H9 (cell line): ENCODE measurements at regions not wholly inside any gene's neighbourhood (a gene's known extent, or its start where the extent isn't known, plus 50 kb on each side); places are given as distances from the start of the nearest gene placed in this dataset.

ENCODE experiments used
- DNase-seq: peaks from one replicate; pipeline ENCODE4 v3.0.0-alpha.2; 2017
- H2AFZ ChIP-seq: one replicate; pipeline ENCODE4 v1.6.1; 2013; ENCODE audit warnings: mild to moderate bottlenecking, low read length, control low read depth, moderate library complexity
- H2AK5ac ChIP-seq: 2 replicates; pipeline ENCODE4 v1.6.1; 2013; ENCODE audit warnings: low read length, control low read depth, mixed read lengths; ENCODE audit not compliant: insufficient read length
- H2BK120ac ChIP-seq: one replicate; pipeline ENCODE4 v1.6.1; 2013; ENCODE audit warnings: low read depth, mild to moderate bottlenecking, low read length, control low read depth, inconsistent platforms; ENCODE audit not compliant: poor library complexity, severe bottlenecking
- H2BK12ac ChIP-seq: 2 replicates; pipeline ENCODE4 v1.6.1; 2013; ENCODE audit warnings: low read length, control low read depth, mixed read lengths, low read depth; ENCODE audit not compliant: insufficient read length
- H2BK15ac ChIP-seq: 2 replicates; pipeline ENCODE4 v1.6.1; 2013; ENCODE audit warnings: low read depth, low read length, control low read depth
- H2BK20ac ChIP-seq: one replicate; pipeline ENCODE4 v1.6.1; 2013; ENCODE audit warnings: low read depth, mild to moderate bottlenecking, low read length, control low read depth, inconsistent platforms; ENCODE audit not compliant: poor library complexity, severe bottlenecking
- H2BK5ac ChIP-seq: 2 replicates; pipeline ENCODE4 v1.6.1; 2013; ENCODE audit warnings: low read length, control low read depth, mixed read lengths; ENCODE audit not compliant: insufficient read length
- H3K14ac ChIP-seq: 2 replicates; pipeline ENCODE4 v1.6.1; 2013; ENCODE audit warnings: low read length, control low read depth; ENCODE audit not compliant: insufficient read depth
- H3K18ac ChIP-seq: 2 replicates; pipeline ENCODE4 v1.6.1; 2013; ENCODE audit warnings: low read depth, mild to moderate bottlenecking, mixed read lengths, low read length, control low read depth; ENCODE audit not compliant: insufficient read length
- H3K23ac ChIP-seq: 2 replicates; pipeline ENCODE4 v1.6.1; 2013; ENCODE audit warnings: low read length, control low read depth, mixed read lengths, low read depth; ENCODE audit not compliant: insufficient read length
- H3K23me2 ChIP-seq: 2 replicates; pipeline ENCODE4 v1.6.1; 2013; ENCODE audit warnings: low read depth, mild to moderate bottlenecking, mixed read lengths, low read length, control low read depth; ENCODE audit not compliant: insufficient read length, poor library complexity, severe bottlenecking
- H3K27ac ChIP-seq: 2 replicates; pipeline ENCODE4 v1.5.1; 2013; ENCODE audit warnings: low read length, control low read depth, mixed read lengths, low read depth; ENCODE audit not compliant: insufficient read length
- H3K27me3 ChIP-seq: 2 replicates; pipeline ENCODE4 v1.6.1; 2013; ENCODE audit warnings: low read length, control low read depth, inconsistent platforms; ENCODE audit not compliant: insufficient read depth
- H3K4ac ChIP-seq: 2 replicates; pipeline ENCODE4 v1.6.1; 2013; ENCODE audit warnings: low read depth, mild to moderate bottlenecking, control low read depth, inconsistent platforms, low read length, moderate library complexity
- H3K4me1 ChIP-seq: 2 replicates; pipeline ENCODE4 v1.6.1; 2013; ENCODE audit warnings: low read length, control low read depth, inconsistent platforms; ENCODE audit not compliant: insufficient read depth
- H3K4me2 ChIP-seq: 2 replicates; pipeline ENCODE4 v1.6.1; 2013; ENCODE audit warnings: low read length, control low read depth, mixed read lengths; ENCODE audit not compliant: insufficient read length, insufficient read depth
- H3K56ac ChIP-seq: 2 replicates; pipeline ENCODE4 v1.6.1; 2013; ENCODE audit warnings: low read depth, mild to moderate bottlenecking, mixed read lengths, low read length, control low read depth; ENCODE audit not compliant: insufficient read length
- H3K79me1 ChIP-seq: 2 replicates; pipeline ENCODE4 v1.6.1; 2013; ENCODE audit warnings: low read depth, mild to moderate bottlenecking, moderate library complexity, low read length, control low read depth, inconsistent platforms; ENCODE audit not compliant: insufficient read depth, poor library complexity, severe bottlenecking
- H3K79me2 ChIP-seq: 2 replicates; pipeline ENCODE4 v1.6.1; 2013; ENCODE audit warnings: low read length, control low read depth, inconsistent platforms; ENCODE audit not compliant: insufficient read depth
- H3K9ac ChIP-seq: 2 replicates; pipeline ENCODE4 v1.6.1; 2013; ENCODE audit warnings: low read length, control low read depth, mixed read lengths; ENCODE audit not compliant: insufficient read length; ENCODE audit errors: extremely low read depth
- H3K9me3 ChIP-seq: one replicate; pipeline ENCODE4 v1.6.1; 2013; ENCODE audit warnings: low read depth, low read length, inconsistent platforms; ENCODE audit not compliant: control insufficient read depth
- H3T11ph ChIP-seq: one replicate; pipeline ENCODE4 v1.6.1; 2013; ENCODE audit warnings: mild to moderate bottlenecking, low read length, control low read depth, inconsistent platforms
- H4K20me1 ChIP-seq: one replicate; pipeline ENCODE4 v1.6.1; 2013; ENCODE audit not compliant: control insufficient read depth, insufficient read length, insufficient read depth
- H4K5ac ChIP-seq: 2 replicates; pipeline ENCODE4 v1.6.1; 2013; ENCODE audit warnings: low read depth, mild to moderate bottlenecking, mixed read lengths, low read length, control low read depth; ENCODE audit not compliant: insufficient read length
- H4K8ac ChIP-seq: replicated peaks from 2 replicates; pipeline ENCODE4 v1.6.1; 2013; ENCODE audit warnings: low read length, control low read depth, mixed read lengths, low read depth; ENCODE audit not compliant: insufficient read length
- H4K91ac ChIP-seq: 2 replicates; pipeline ENCODE4 v1.6.1; 2013; ENCODE audit warnings: low read depth, mild to moderate bottlenecking, moderate library complexity, mixed read lengths, low read length, control low read depth; ENCODE audit not compliant: insufficient read length
- H3K27ac Mint-ChIP-seq, 3 experiments: 2 replicates in 2 of 3; 3 replicates in 1 of 3; pipeline ENCODE4 v1.8.0; 2020 to 2021; ENCODE audit warnings: mixed read lengths in 3 of 3, mild to moderate bottlenecking in 1 of 3, moderate library complexity in 1 of 3
- H3K27me3 Mint-ChIP-seq: 2 replicates; pipeline ENCODE4 v1.8.0; 2021; ENCODE audit warnings: low read depth, mild to moderate bottlenecking, moderate library complexity, mixed read lengths
- H3K36me3 Mint-ChIP-seq, 3 experiments: 2 replicates in 2 of 3; 3 replicates in 1 of 3; pipeline ENCODE4 v1.8.0; 2020 to 2021; ENCODE audit warnings: low read depth in 3 of 3, mixed read lengths in 3 of 3; ENCODE audit not compliant: insufficient read depth in 1 of 3
- H3K4me1 Mint-ChIP-seq, 2 experiments: 2 replicates each; pipeline ENCODE4 v1.8.0; 2020; ENCODE audit warnings: mixed read lengths in 2 of 2
- H3K4me3 Mint-ChIP-seq, 2 experiments: 2 replicates in 1 of 2; 3 replicates in 1 of 2; pipeline ENCODE4 v1.8.0; 2020 to 2021; ENCODE audit warnings: mild to moderate bottlenecking in 2 of 2, mixed read lengths in 2 of 2, moderate library complexity in 1 of 2
- H3K9me3 Mint-ChIP-seq, 2 experiments: 2 replicates in 1 of 2; 3 replicates in 1 of 2; pipeline ENCODE4 v1.8.0; 2020; ENCODE audit warnings: mild to moderate bottlenecking in 2 of 2, mixed read lengths in 2 of 2, moderate library complexity in 1 of 2
- WGBS: extraction: QIAGEN DNeasy Blood & Tissue Kit; methylation state at CpG from one replicate; pipeline ENCODE4 v1.1.7; 2013; ENCODE audit warnings: missing lambda C conversion rate, low lambda C conversion rate, mixed read lengths; ENCODE audit not compliant: insufficient read length; ENCODE audit errors: extremely low coverage; 5-methylcytosine and 5-hydroxymethylcytosine counted together
- TF ChIP-seq, protein P1 (sequence below): fragments of 200-600 bp; sonication (generic); conservative IDR thresholded peaks from 3 replicates; pipeline ENCODE4 v1.8.0; 2021; ENCODE audit warnings: antibody characterized with exemption, mild to moderate bottlenecking

DNA sequence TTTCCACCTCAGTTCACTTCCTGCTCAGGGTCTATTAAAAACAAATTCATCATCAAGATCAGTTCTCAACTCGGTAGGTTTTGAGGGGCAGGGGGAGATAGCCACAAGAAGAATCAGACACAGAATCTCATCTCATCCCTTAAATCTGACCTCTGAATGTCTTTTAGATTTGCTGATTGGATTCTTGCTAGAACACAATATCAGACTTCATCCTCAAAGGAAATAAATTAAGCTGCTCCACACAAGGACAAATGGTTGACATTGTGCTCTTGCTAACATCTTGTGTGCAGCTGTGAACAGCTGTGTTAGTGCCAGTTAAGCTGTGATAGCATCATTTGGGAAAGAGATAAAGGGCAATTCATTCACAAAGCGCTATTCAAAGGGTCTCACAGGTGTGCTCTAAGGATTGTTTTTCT lies 184.0 kb upstream of the ADAMTS9 start:
- Histone ChIP-seq H3K27ac (no peak overlapping the region), H2BK20ac (no peak overlapping the region), H2AK5ac (no peak overlapping the region), H3K9ac (no peak overlapping the region), H3K9me3 (no peaks in the 10 kb centered on the region), H3K79me2 (no peaks in the 10 kb centered on the region), H3K4ac (no peak overlapping the region), H4K20me1 (no peaks in the 10 kb centered on the region), H2BK15ac (no peak overlapping the region), H3K4me1 (no peaks in the 10 kb centered on the region), H3K27me3 (no peaks in the 10 kb centered on the region), H3K79me1 (no peaks in the 10 kb centered on the region), H3T11ph (no peak overlapping the region), H2BK120ac (no peak overlapping the region), H3K4me2 (no peak overlapping the region), H4K8ac (no peak overlapping the region), H2AFZ (no peak overlapping the region), H2BK12ac (no peak overlapping the region), H3K23ac (no peak overlapping the region), H3K18ac (peak overlapping the region; percentile 50), H3K56ac (no peak overlapping the region), H3K23me2 (no peaks in the 10 kb centered on the region), H2BK5ac (no peak overlapping the region), H4K5ac (no peak overlapping the region), H4K91ac (no peak overlapping the region), H3K14ac (no peak overlapping the region)
- H3K27ac Mint-ChIP-seq: no peak overlapping the region
- H3K27me3 Mint-ChIP-seq: no peaks in the 10 kb centered on the region
- peaks cover 0 to 9% of the 10 kb centered on the region in 2 experiments; a peak in 4 of 5 replicates for H3K9me3 Mint-ChIP-seq
- H3K36me3 Mint-ChIP-seq: no peaks in the 10 kb centered on the region; a peak in 1 of 7 replicates
- H3K4me3 Mint-ChIP-seq: no peak overlapping the region
- H3K4me1 Mint-ChIP-seq: peaks cover 10 to 12% of the 10 kb centered on the region in 2 experiments
- TF ChIP-seq, protein P1, sequence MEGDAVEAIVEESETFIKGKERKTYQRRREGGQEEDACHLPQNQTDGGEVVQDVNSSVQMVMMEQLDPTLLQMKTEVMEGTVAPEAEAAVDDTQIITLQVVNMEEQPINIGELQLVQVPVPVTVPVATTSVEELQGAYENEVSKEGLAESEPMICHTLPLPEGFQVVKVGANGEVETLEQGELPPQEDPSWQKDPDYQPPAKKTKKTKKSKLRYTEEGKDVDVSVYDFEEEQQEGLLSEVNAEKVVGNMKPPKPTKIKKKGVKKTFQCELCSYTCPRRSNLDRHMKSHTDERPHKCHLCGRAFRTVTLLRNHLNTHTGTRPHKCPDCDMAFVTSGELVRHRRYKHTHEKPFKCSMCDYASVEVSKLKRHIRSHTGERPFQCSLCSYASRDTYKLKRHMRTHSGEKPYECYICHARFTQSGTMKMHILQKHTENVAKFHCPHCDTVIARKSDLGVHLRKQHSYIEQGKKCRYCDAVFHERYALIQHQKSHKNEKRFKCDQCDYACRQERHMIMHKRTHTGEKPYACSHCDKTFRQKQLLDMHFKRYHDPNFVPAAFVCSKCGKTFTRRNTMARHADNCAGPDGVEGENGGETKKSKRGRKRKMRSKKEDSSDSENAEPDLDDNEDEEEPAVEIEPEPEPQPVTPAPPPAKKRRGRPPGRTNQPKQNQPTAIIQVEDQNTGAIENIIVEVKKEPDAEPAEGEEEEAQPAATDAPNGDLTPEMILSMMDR: no peak
- WGBS: no CpG with 5 or more reads among the region's 2 CpGs
- DNase-seq: no peak
